Activated CD4-positive, alpha-beta T cell treated with anti-CD3 and anti-CD28 coated beads for 1 hour (primary cell): ENCODE measurements at regions not wholly inside any gene's neighbourhood (a gene's known extent, or its start where the extent isn't known, plus 50 kb on each side); places are given as distances from the start of the nearest gene placed in this dataset.

Source experiments
- DNase-seq: peaks from one replicate; pipeline ENCODE4 v3.0.0-alpha.2; 2020

- DNase-seq, result no peak
Observed at GRCh38 chr1:56062625-56063024, 516.7 kb downstream of the PLPP3 start.

DNA sequence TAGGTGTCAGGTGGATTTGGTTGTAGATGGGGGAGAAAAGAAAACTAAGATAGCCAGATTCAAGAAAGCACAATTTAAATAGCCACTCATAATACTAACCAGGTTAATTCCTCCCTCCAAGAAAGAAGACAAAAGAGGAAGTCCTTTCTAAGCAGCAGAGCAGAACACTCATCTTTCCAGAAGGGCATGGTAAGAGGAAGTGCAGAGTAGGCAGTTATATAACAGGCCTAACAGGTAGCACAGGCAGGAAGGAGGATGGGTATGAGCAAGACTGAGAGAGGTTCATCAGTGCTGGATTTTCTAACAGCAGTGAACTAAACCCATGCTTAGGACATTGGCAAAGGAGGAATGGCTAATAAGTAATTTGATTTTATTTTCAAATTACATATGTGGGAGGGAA, 517.5 kb downstream of the PLPP3 start:
- DNase-seq, result no peak

DNA sequence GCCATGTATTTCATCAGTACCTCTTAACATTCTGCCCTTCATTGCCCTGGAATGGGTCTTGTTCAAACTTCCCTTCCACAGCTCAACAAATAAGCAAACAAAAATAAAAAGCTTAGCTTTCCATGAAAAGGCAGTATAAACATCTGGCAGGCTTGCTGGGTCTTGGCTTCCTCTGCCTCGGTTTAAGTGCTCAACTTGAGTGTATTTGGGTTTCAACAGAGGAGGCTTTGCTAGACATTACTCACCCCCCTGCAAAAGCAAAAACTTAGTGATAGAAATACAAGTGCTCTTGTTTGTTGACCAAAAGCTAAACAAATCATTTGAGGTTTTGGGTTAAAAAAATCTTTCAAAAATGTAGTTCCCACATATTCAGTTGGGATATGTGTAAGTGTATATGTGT, 518.5 kb downstream of the PLPP3 start:
- DNase-seq, result no peak

DNA sequence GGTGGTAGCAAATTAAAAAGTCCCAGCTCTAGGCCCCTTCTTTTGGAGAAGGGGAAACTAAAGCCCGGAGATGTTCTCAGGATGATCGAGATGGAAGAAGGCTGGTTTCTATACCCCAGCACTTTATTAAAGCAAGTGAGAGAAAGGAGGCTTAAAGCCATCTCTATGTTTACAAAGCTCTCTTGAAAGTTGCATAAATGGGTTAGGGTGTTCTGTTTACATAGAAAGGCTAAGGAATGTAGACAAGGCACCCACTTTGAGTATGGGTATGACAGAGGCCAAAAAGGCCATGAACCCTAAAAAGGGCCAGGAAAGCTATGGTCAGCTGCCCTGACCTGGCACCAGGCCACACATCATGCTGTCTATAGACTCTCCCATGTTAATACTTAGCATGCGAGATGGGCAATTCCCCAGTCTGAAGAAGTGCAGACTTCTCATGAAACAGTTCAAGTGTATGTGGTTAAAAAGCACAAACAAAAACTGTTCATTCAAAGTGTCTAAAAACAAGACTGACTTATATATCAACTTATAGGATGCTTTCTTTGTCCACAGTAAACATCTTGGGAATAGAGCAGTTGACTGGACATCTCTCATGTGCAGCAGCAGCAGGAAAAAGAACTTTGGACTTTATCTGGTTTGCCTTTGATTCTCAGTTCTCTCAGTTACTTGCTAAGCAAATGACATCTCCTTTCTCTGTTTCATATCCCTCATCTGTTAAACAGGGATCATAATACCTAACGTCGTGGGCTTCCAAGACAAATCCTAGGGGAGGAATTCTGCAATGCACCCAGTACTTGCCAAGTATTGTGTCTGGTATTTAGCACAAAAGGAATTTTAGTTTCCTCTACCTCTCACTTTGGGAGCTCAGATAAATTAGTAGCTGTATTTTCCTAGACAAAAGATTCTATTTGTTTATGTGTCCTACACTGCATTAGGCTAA, 521.6 kb downstream of the PLPP3 start:
- no peak for DNase-seq

GRCh38 chr1:56056438-56057287, 522.7 kb downstream of the PLPP3 start:
- no peak for DNase-seq

- no peak for DNase-seq
Observed at GRCh38 chr1:56054959-56055358, 524.4 kb downstream of the PLPP3 start.

DNA sequence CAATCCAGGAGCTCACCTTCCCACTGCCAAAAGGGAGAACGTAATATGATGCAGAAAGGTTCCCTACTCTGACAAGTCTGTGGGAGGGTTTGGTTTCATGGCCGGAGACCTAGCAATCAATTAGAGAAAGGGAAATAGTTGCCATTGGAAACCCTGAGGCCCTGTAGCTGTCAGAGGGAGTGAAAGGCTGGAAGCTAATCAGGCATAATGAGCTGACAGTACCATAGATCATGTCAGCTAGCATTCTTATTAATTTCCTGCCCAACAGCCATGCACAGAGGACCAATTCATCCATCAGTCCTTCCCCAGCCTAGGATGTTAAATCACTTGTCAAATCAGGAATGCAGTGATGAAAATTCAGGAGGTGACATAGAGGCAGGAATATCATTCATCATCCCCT, 527.3 kb downstream of the PLPP3 start:
- DNase-seq, result no peak

- no peak for DNase-seq
Observed at GRCh38 chr1:56050911-56051310, 528.5 kb downstream of the PLPP3 start.

DNA sequence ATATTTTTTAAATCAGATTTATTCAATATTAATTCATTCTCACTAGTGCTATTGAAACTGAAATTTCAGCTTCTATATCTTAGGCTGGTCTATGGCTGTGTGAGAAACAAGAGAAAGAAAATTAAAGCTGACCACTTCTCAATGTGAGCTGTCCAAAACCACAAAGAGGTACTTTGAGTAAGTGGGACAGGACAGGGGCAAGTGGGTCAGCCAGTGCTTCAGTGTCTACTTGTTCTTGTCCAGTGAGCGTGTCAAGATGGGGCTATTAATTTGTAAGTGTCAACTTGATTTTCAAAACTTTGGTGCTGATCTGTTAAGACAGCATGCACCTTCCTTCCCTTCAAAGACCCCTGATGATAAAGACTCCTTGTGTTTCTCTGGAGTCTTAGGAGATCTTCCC, 533.9 kb downstream of the PLPP3 start:
- DNase-seq, result no peak

- no peak for DNase-seq
Observed at GRCh38 chr1:56045062-56045461, 534.3 kb downstream of the PLPP3 start.

DNA sequence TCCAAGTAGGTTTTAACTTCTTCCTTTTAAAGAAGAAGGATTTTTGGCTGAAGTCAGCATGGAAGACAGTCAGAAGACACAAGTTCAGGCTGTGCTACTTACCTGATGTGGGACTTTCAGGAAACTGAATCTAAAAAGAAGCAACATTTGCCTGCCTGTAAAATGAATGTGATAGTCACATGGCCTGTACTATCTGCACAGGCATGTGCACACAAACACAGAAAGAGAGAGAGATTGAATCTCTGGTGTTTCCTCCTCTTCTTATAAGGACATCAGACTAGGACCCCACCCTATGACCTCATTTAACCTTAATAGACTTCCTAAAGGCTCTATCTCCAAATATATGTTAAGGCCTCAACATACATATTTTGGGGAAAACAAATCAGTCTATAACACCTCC, 542.9 kb downstream of the PLPP3 start:
- no peak for DNase-seq

- no peak for DNase-seq
Observed at GRCh38 chr1:56034847-56035481, 544.4 kb downstream of the PLPP3 start.

DNA sequence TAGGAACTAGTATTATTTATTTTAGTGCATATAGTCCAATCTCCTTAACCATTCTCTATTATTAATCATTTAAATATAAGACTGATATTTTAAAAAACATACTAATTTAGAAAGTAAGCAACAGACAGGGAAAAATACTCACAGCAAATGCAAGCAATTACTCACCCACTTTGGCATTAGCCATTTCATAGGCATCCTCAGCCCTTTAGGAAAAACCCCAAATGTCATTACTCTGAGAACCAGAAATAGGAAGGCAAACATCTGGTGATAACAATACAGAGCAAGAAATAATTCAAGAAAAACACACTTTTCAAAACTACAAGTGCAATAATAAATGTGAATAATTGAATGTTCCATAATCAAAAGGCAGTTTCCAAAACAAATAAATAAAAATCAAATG, 545.1 kb downstream of the PLPP3 start:
- DNase-seq, result no peak

- DNase-seq, result no peak
Observed at GRCh38 chr1:56033321-56034037, 545.9 kb downstream of the PLPP3 start.

GRCh38 chr1:56032096-56032676, 547.2 kb downstream of the PLPP3 start:
- no peak for DNase-seq

- DNase-seq, result no peak
Observed at GRCh38 chr1:56031001-56031400, 548.4 kb downstream of the PLPP3 start.

DNA sequence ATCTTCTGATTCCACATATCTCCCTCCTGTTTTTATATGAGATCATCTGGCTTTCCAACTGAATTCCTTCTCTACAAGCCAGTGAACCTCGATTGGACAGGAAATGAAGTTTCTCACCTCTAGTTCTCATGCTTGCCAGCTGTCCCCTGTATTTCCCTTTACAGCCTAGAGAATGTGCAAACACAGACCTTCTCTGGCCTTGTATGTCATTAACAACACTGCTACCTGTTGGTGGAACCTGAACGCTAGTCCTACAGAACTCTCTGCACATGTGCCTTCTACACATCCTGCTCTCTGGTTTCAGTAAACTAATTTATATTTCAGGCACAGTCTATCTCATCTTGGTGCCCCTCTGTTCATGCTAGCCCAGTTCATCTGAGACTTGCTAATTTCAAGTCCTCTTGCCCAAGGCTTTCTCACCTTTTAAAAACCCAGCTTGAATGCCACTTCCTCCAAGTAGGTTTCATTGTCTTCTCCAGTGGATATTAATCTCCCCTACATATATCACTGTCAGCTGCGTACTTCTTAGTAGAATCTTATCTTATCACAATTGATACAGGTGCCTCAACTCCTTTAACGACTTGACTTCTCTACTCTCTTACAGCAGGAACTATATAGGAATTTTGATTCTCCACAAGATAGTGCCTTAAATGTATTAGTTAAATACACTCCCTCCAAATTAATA, 549.9 kb downstream of the PLPP3 start:
- no peak for DNase-seq

- DNase-seq, result no peak
Observed at GRCh38 chr1:56028911-56029310, 550.5 kb downstream of the PLPP3 start.

- no peak for DNase-seq
Observed at GRCh38 chr1:56028244-56028643, 551.1 kb downstream of the PLPP3 start.

GRCh38 chr1:56025942-56026341, 553.4 kb downstream of the PLPP3 start:
- DNase-seq, result no peak

DNA sequence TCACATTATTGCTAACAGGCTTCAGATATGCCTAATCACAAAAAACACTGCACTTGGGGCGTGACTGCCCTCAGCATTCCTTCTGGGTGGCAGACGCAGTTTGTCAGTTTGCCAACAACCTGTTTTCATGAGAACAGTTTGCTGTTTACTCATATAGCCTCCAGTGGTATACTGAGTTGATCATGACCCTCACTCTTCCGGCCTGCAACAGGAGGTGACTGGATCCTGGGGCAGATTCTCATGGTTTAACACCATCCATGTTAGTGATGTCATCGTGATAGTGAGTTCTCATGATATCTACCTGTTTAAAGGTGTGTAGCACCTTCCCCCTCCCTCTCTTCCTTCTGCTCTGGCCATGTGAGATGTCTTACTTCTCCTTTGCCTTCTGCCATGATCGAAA, 555.2 kb downstream of the PLPP3 start:
- no peak for DNase-seq

DNA sequence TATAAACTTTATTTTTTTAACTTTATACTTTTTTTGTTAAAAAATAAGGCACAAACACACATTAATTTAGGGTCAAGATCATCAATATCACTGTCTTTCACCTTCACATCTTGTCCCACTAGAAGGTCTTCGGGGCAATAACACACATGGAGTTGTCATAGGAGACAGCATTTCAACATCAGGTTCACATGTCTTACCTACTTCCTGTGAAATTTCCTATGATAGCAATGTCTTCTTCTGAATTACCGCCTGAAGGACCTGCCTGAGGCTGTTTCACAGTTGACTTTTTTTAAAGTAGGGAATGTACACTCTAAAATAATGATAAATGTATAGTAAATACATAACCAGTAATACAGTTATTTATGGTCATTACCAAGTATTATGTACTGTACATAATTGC, 559.4 kb downstream of the PLPP3 start:
- DNase-seq, result no peak
